DMS79 (cell line): ENCODE measurements at regions not wholly inside any gene's neighbourhood (a gene's known extent, or its start where the extent isn't known, plus 50 kb on each side); places are given as distances from the start of the nearest gene placed in this dataset.

Experiments used
- DNase-seq: peaks from one replicate; lab custom pipeline; 2025; lab: John Stamatoyannopoulos, UW

GRCh38 chr2:217231724-217232123, 371.9 kb upstream of the TNP1 start:
- no peak for DNase-seq

GRCh38 chr2:217231212-217231611, 371.3 kb upstream of the TNP1 start:
- no peak for DNase-seq

- no peak for DNase-seq
These were observed 368.9 kb upstream of the TNP1 start for GRCh38 chr2:217228732-217229131.

GRCh38 chr2:217227794-217228193, 367.9 kb upstream of the TNP1 start:
- no peak for DNase-seq

- no peak for DNase-seq
These were observed 365.7 kb upstream of the TNP1 start for GRCh38 chr2:217225596-217225995.

GRCh38 chr2:217223222-217223930, 363.5 kb upstream of the TNP1 start:
- DNase-seq = no peak

GRCh38 chr2:217222309-217222910, 362.5 kb upstream of the TNP1 start:
- no peak for DNase-seq

- DNase-seq = no peak
These were observed 360.6 kb upstream of the TNP1 start for GRCh38 chr2:217220228-217221013.

GRCh38 chr2:217219164-217219520, 359.3 kb upstream of the TNP1 start:
- DNase-seq = no peak

GRCh38 chr2:217218269-217219163, 358.7 kb upstream of the TNP1 start:
- DNase-seq = no peak

GRCh38 chr2:217216982-217217381, 357.1 kb upstream of the TNP1 start:
- DNase-seq = no peak

GRCh38 chr2:217216316-217216715, 356.5 kb upstream of the TNP1 start:
- DNase-seq = no peak

GRCh38 chr2:217215877-217216276, 356.0 kb upstream of the TNP1 start:
- DNase-seq = no peak

GRCh38 chr2:217208867-217209266, 349.0 kb upstream of the TNP1 start:
- no peak for DNase-seq

GRCh38 chr2:217207699-217208010, 347.8 kb upstream of the TNP1 start:
- no peak for DNase-seq

GRCh38 chr2:217206907-217207698, 347.2 kb upstream of the TNP1 start:
- DNase-seq = no peak

GRCh38 chr2:217206016-217206725, 346.3 kb upstream of the TNP1 start:
- DNase-seq = no peak

- DNase-seq = no peak
These were observed 344.5 kb upstream of the TNP1 start for GRCh38 chr2:217204358-217204757.

GRCh38 chr2:217203086-217203485, 343.2 kb upstream of the TNP1 start:
- DNase-seq = no peak

GRCh38 chr2:217199255-217199630, 339.4 kb upstream of the TNP1 start:
- DNase-seq = no peak
